HEK293T (cell line): ENCODE measurements at regions not wholly inside any gene's neighbourhood (a gene's known extent, or its start where the extent isn't known, plus 50 kb on each side); places are given as distances from the start of the nearest gene placed in this dataset.

Source experiments
- CTCF ChIA-PET: fragments of 350-600 bp; formaldehyde crosslinking; extraction: SDS; loops from one replicate; lab custom pipeline; 2021; ENCODE audit warnings: antibody characterized with exemption, inconsistent platforms; lab: Yijun Ruan, JAX
- POLR2A ChIA-PET: fragments of 350-600 bp; formaldehyde crosslinking; extraction: SDS; loops from one replicate; lab custom pipeline; 2020; ENCODE audit warnings: antibody characterized with exemption, inconsistent platforms; lab: Yijun Ruan, JAX
- DNase-seq: peaks from one replicate; pipeline ENCODE4 v3.0.0; 2012; ENCODE audit warnings: mixed read lengths; ENCODE audit errors: extremely low spot score
- ARNT ChIP-seq: fragments of 450-650 bp; IDR thresholded peaks from 2 replicates; pipeline ENCODE4 v1.6.1; 2017; ENCODE audit warnings: mild to moderate bottlenecking
- BHLHE40 ChIP-seq: fragments of 450-650 bp; IDR thresholded peaks from 2 replicates; pipeline ENCODE4 v1.6.1; 2016; ENCODE audit warnings: mild to moderate bottlenecking, moderate library complexity, borderline replicate concordance
- CTBP1 ChIP-seq: fragments of 450-650 bp; IDR thresholded peaks from 2 replicates; pipeline ENCODE4 v1.6.1; 2016; ENCODE audit warnings: borderline replicate concordance
- ELF4 ChIP-seq: fragments of 450-650 bp; IDR thresholded peaks from 2 replicates; pipeline ENCODE4 v1.6.1; 2017; ENCODE audit warnings: antibody characterized with exemption
- FOXA1 ChIP-seq: fragments of 450-650 bp; IDR thresholded peaks from 2 replicates; pipeline ENCODE4 v1.6.1; 2016; ENCODE audit warnings: mild to moderate bottlenecking
- FOXK2 ChIP-seq: fragments of 450-650 bp; IDR thresholded peaks from 2 replicates; pipeline ENCODE4 v1.6.1; 2016; ENCODE audit warnings: mild to moderate bottlenecking
- FOXM1 ChIP-seq: fragments of 450-650 bp; IDR thresholded peaks from 2 replicates; pipeline ENCODE4 v1.6.1; 2017; ENCODE audit warnings: mild to moderate bottlenecking, borderline replicate concordance
- HDGF ChIP-seq: fragments of 450-650 bp; IDR thresholded peaks from 2 replicates; pipeline ENCODE4 v1.6.1; 2017; ENCODE audit warnings: antibody characterized with exemption, borderline replicate concordance
- L3MBTL2 ChIP-seq: fragments of 450-650 bp; conservative IDR thresholded peaks from 2 replicates; pipeline ENCODE4 v1.6.1; 2016; ENCODE audit warnings: mild to moderate bottlenecking
- LEF1 ChIP-seq: fragments of 450-650 bp; IDR thresholded peaks from 2 replicates; pipeline ENCODE4 v1.6.1; 2017; ENCODE audit warnings: mild to moderate bottlenecking, borderline replicate concordance
- NFRKB ChIP-seq: fragments of 450-650 bp; IDR thresholded peaks from 2 replicates; pipeline ENCODE4 v1.6.1; 2016; ENCODE audit warnings: mild to moderate bottlenecking, moderate library complexity
- PKNOX1 ChIP-seq: fragments of 450-650 bp; IDR thresholded peaks from 2 replicates; pipeline ENCODE4 v1.6.1; 2016
- SP1 ChIP-seq: fragments of 450-650 bp; IDR thresholded peaks from 2 replicates; pipeline ENCODE4 v1.6.1; 2017
- SUZ12 ChIP-seq: fragments of 450-650 bp; IDR thresholded peaks from 2 replicates; pipeline ENCODE4 v1.6.1; 2016; ENCODE audit warnings: mild to moderate bottlenecking
- TARDBP ChIP-seq: fragments of 450-650 bp; IDR thresholded peaks from 2 replicates; pipeline ENCODE4 v1.6.1; 2016
- ZNF384 ChIP-seq: fragments of 450-650 bp; IDR thresholded peaks from 2 replicates; pipeline ENCODE4 v1.6.1; 2016

DNA sequence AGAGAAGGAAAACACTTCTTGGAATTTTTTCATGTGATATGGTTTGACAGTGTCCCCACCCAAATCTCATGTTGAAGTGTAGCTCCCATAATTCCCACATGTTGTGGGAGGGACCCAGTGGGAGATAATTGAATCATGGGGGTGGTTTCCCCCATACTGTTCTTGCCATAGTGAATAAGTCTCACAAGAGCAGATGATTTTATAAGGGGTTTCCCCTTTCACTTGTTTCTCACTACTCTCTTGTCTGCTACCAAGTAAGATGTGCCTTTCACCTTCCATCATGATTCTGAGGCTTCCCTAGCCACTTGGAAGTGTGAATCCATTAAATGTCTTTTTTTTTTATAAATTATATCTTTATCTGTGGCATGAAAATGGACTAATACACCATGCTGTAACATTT, 250.7 kb downstream of the LPIN1 start:
- TF ChIP-seq FOXA1 = no peak
- no peak for TF ChIP-seq L3MBTL2
- TF ChIP-seq SUZ12 = no peak
- ChIA-PET CTCF (no interaction called here), POLR2A (no interaction called here)
- no peak for DNase-seq

- TF ChIP-seq L3MBTL2 = no peak
- TF ChIP-seq HDGF = no peak
- TF ChIP-seq FOXK2 = no peak
- no peak for TF ChIP-seq NFRKB
- no peak for TF ChIP-seq ARNT
- no peak for TF ChIP-seq BHLHE40
- no peak for TF ChIP-seq PKNOX1
- TF ChIP-seq FOXM1 = no peak
- no peak for TF ChIP-seq ELF4
- TF ChIP-seq FOXA1 = no peak
- TF ChIP-seq SUZ12 = no peak
- no peak for TF ChIP-seq LEF1
- TF ChIP-seq CTBP1 = no peak
- TF ChIP-seq ZNF384 = no peak
- TF ChIP-seq TARDBP = no peak
- TF ChIP-seq SP1 = no peak
- POLR2A ChIA-PET = no interaction called here
- CTCF ChIA-PET = no interaction called here
- DNase-seq = no peak
Measured at GRCh38 chr2:11998218-11998617, 251.8 kb downstream of the LPIN1 start.

- ChIA-PET POLR2A (no interaction called here), CTCF (no interaction called here)
- TF ChIP-seq TARDBP (no peak), CTBP1 (no peak), L3MBTL2 (no peak), HDGF (no peak), PKNOX1 (no peak), FOXM1 (no peak), ELF4 (no peak), BHLHE40 (no peak), SUZ12 (no peak), SP1 (no peak)
- DNase-seq = no peak
Measured at GRCh38 chr2:11998626-11999378, 252.4 kb downstream of the LPIN1 start.

DNA sequence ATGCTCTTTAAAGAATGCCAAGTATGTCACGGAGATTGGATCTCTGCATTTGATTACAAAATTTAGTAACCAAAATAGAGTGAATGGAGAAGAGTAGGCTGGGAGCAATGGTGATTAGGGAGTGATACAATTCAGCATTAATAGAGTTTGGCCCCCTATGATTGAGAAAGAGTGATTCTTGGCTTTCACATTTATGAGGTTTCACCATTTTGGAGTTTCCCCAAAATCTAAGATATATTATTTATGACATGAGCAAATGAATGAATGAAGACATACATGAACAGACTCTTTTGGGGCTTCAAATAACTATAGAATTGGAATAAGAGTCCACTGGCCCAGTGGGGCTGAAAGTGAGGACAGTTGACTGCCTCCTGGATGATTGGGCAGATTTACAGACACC, 255.2 kb downstream of the LPIN1 start:
- ChIA-PET CTCF (no interaction called here), POLR2A (no interaction called here)
- DNase-seq = no peak
- no peak for TF ChIP-seq L3MBTL2
- no peak for TF ChIP-seq BHLHE40
- no peak for TF ChIP-seq ZNF384
- TF ChIP-seq FOXA1 = no peak
- TF ChIP-seq SP1 = no peak
- no peak for TF ChIP-seq FOXM1
- TF ChIP-seq ARNT = no peak
- TF ChIP-seq NFRKB = no peak
- TF ChIP-seq HDGF = no peak
- TF ChIP-seq LEF1 = no peak
- no peak for TF ChIP-seq SUZ12
- TF ChIP-seq FOXK2 = no peak

DNA sequence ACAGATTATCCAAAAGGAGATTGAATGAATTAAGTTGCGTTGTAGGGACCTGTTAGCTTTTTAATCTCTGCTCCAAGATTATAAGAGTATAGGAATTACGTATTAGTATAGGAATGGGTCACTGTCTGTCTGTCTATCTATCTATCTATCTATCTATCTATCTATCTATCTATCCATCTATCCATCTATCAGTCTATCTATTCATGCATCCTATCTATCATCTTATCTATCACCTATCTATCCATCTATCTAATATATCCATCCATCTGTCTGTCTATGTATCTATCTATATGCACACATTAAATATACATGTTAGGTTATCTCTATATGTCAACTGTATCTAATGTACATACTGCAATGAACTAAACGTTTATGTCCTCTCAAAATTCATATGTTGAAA, 255.8 kb downstream of the LPIN1 start:
- ChIA-PET POLR2A (no interaction called here), CTCF (no interaction called here)
- no peak for DNase-seq
- no peak for TF ChIP-seq TARDBP
- TF ChIP-seq SUZ12 = no peak
- TF ChIP-seq ARNT = no peak
- no peak for TF ChIP-seq ZNF384
- TF ChIP-seq HDGF = no peak

GRCh38 chr2:12004713-12005112, 258.3 kb downstream of the LPIN1 start:
- TF ChIP-seq PKNOX1 (no peak), CTBP1 (no peak), ARNT (no peak), FOXM1 (no peak), FOXK2 (no peak), ELF4 (no peak), LEF1 (no peak), FOXA1 (no peak), ZNF384 (no peak), SUZ12 (no peak), BHLHE40 (no peak), NFRKB (no peak)
- ChIA-PET POLR2A (no interaction called here), CTCF (no interaction called here)
- no peak for DNase-seq

DNA sequence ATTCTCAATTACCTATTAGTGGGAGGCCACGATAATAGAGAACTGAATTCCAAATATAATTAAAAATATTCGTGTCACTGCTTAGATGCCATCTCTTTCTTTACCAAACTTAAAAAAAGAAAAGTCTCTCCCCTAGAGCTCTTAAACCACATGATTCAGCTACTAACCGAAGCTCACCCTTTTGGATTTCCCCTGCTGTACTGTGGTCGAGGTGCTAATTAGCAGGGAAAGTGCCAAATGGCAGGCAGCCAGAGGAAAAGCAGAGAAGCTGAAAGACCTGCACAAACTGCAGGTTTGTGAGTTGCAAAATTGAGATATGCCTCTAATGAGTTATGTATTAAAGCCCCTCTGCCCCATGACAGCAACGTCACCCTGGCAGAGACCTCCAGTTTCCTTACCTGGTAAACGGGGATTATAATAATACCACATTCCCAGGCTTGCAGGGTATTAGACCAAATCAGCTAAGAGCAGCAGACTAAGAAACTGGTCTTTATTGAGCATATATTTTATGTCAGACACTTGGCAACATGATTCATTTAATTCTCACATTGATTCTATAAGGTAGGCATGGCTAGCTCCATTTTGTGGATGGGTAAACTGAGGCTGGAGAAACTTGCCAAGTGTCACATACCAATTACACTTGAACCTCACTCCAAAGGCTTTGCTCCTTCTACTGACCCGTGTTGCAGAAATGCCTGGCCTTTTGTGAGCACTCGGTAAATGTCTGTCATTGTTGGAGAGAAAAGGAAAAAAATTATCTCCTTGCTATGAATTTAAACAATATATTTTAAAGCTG, 259.7 kb downstream of the LPIN1 start:
- DNase-seq = no peak
- POLR2A ChIA-PET = no interaction called here
- TF ChIP-seq L3MBTL2 (no peak), FOXK2 (no peak), ARNT (no peak), LEF1 (no peak), PKNOX1 (no peak), CTBP1 (no peak), SUZ12 (no peak), TARDBP (no peak), ELF4 (no peak), FOXA1 (no peak), FOXM1 (no peak), HDGF (no peak), NFRKB (no peak), ZNF384 (no peak), BHLHE40 (no peak), SP1 (no peak)
- CTCF ChIA-PET = no interaction called here
